HCT116 (cell line): ENCODE measurements at regions not wholly inside any gene's neighbourhood (a gene's known extent, or its start where the extent isn't known, plus 50 kb on each side); places are given as distances from the start of the nearest gene placed in this dataset.

Experiments used
- ATAC-seq: fragments of 200-7000 bp; cut with Tn5 transposase; 2 replicates; pipeline ENCODE4 v1.9.1; 2020; ENCODE audit warnings: mild to moderate bottlenecking, moderate library complexity
- BruUV-seq: library from RNA; stranded (reverse); fragments of 400-500 nt; replicated peaks from 2 replicates; lab custom pipeline; 2021; lab: Mats Ljungman, UMichigan
- CTCF ChIA-PET: fragments of 300-600 bp; sonication (Branson Sonifier 250); formaldehyde crosslinking; loops from one replicate; lab custom pipeline; 2021; ENCODE audit warnings: antibody characterized with exemption; lab: Charles Lee
- POLR2A ChIA-PET: fragments of 300-600, 350-600 bp; sonication (Branson Sonifier 250); formaldehyde crosslinking; loops from one replicate; lab custom pipeline; 2021; ENCODE audit warnings: antibody characterized with exemption; lab: Charles Lee
- RAD21 ChIA-PET, 2 experiments: fragments of 300-600 bp; sonication (Branson Sonifier 250); formaldehyde crosslinking; loops; one replicate each; lab custom pipeline; 2023; ENCODE audit warnings: low total read pairs in 2 of 2; ENCODE audit not compliant: uncharacterized antibody in 2 of 2, unreplicated experiment in 2 of 2, low non-redundant PET in 1 of 2; lab: Charles Lee
- DNase-seq: peaks from one replicate; pipeline ENCODE4 v3.0.0-alpha.2; 2010; ENCODE audit warnings: low read depth, low spot score
- H2AFZ ChIP-seq: fragments of 200-600 bp; shearing (Covaris generic), sonication (generic); 2 replicates; pipeline ENCODE4 v1.6.1; 2017; ENCODE audit warnings: low read depth, mixed run types, mixed read lengths, antibody characterized with exemption, low read length; ENCODE audit not compliant: poor library complexity, severe bottlenecking
- H3K27ac ChIP-seq: 2 replicates; pipeline ENCODE4 v1.5.1; 2012; ENCODE audit warnings: low read depth, low read length
- H3K27me3 ChIP-seq: fragments of 200-600 bp; sonication (generic); 2 replicates; pipeline ENCODE4 v1.6.1; 2016; ENCODE audit warnings: mixed run types, low read length, mixed read lengths; ENCODE audit not compliant: insufficient read depth
- H3K36me3 ChIP-seq, 2 experiments: fragments of 200-500 bp in 1 of 2; fragments of 200-600 bp in 1 of 2; sonication (Bioruptor generic) in 1 of 2; sonication (generic) in 1 of 2; 2 replicates each; pipeline versions ENCODE4 v1.5.1 to v1.6.1; 2014 to 2016; ENCODE audit warnings: low read length in 2 of 2, inconsistent platforms in 1 of 2, mixed read lengths in 1 of 2, mixed run types in 1 of 2; ENCODE audit not compliant: insufficient read depth in 2 of 2, control insufficient read depth in 1 of 2
- H3K4me1 ChIP-seq, 2 experiments: fragments of 200-600 bp in 1 of 2; sonication (generic) in 1 of 2; 2 replicates each; pipeline versions ENCODE4 v1.5.1 to v1.6.1; 2012 to 2017; ENCODE audit warnings: low read length in 2 of 2, inconsistent platforms in 1 of 2, mild to moderate bottlenecking in 1 of 2, mixed read lengths in 1 of 2, mixed run types in 1 of 2, moderate library complexity in 1 of 2; ENCODE audit not compliant: insufficient read depth in 2 of 2, control insufficient read depth in 1 of 2
- H3K4me2 ChIP-seq: fragments of 200-600 bp; sonication (generic); 2 replicates; pipeline ENCODE4 v1.6.1; 2017; ENCODE audit warnings: mixed run types, low read length, mixed read lengths
- H3K4me3 ChIP-seq, 2 experiments: fragments of 200-600 bp in 1 of 2; sonication (generic) in 1 of 2; replicated peaks in 1 of 2; 2 replicates each; pipeline ENCODE4 v1.5.1; 2011 to 2016; ENCODE audit warnings: low read length in 2 of 2, control low read depth in 1 of 2, low read depth in 1 of 2, mild to moderate bottlenecking in 1 of 2, mixed read lengths in 1 of 2, mixed run types in 1 of 2
- H3K79me2 ChIP-seq: fragments of 200-600 bp; sonication (generic); 2 replicates; pipeline ENCODE4 v1.6.1; 2017; ENCODE audit warnings: mild to moderate bottlenecking, mixed run types, low read length, moderate library complexity, mixed read lengths; ENCODE audit not compliant: insufficient read depth
- H3K9ac ChIP-seq: fragments of 200-600 bp; sonication (generic); 2 replicates; pipeline ENCODE4 v1.6.1; 2016; ENCODE audit warnings: low read length, mixed read lengths
- H3K9me2 ChIP-seq: fragments of 200-600 bp; sonication (generic), shearing (Covaris generic); 2 replicates; pipeline ENCODE4 v1.6.1; 2017; ENCODE audit warnings: mixed run types, mild to moderate bottlenecking, moderate library complexity; ENCODE audit not compliant: insufficient read depth
- H3K9me3 ChIP-seq, 2 experiments: fragments of 200-500 bp in 1 of 2; fragments of 200-600 bp in 1 of 2; sonication (Bioruptor generic) in 1 of 2; sonication (generic) in 1 of 2; 2 replicates each; pipeline ENCODE4 v1.6.1; 2014 to 2017; ENCODE audit warnings: low read length in 2 of 2, mixed read lengths in 2 of 2, inconsistent platforms in 1 of 2, low read depth in 1 of 2, mild to moderate bottlenecking in 1 of 2, mixed run types in 1 of 2, moderate library complexity in 1 of 2; ENCODE audit not compliant: control insufficient read depth in 1 of 2, insufficient read depth in 1 of 2
- H4K20me1 ChIP-seq: fragments of 200-600 bp; sonication (generic), shearing (Covaris generic); 2 replicates; pipeline ENCODE4 v1.6.1; 2017; ENCODE audit warnings: mixed run types, mild to moderate bottlenecking, moderate library complexity; ENCODE audit not compliant: insufficient read depth
- CBX3 ChIP-seq: IDR thresholded peaks from 2 replicates; pipeline ENCODE4 v1.6.1; 2012; ENCODE audit warnings: low read depth
- CEBPB ChIP-seq: IDR thresholded peaks from 2 replicates; pipeline ENCODE4 v1.6.1; 2012; ENCODE audit warnings: low read depth
- EGR1 ChIP-seq: IDR thresholded peaks from 2 replicates; pipeline ENCODE4 v1.6.1; 2012; ENCODE audit warnings: low read depth
- EZH2phosphoT487 ChIP-seq: fragments of 200-600 bp; IDR thresholded peaks from 2 replicates; pipeline ENCODE4 v1.6.1; 2018; ENCODE audit warnings: antibody characterized with exemption, borderline replicate concordance
- JUND ChIP-seq: IDR thresholded peaks from 2 replicates; pipeline ENCODE4 v1.6.1; 2012
- POLR2AphosphoS5 ChIP-seq: IDR thresholded peaks from 2 replicates; pipeline ENCODE4 v1.6.1; 2011; ENCODE audit warnings: mild to moderate bottlenecking, low read depth, low read length, moderate library complexity
- RAD21 ChIP-seq: IDR thresholded peaks from 2 replicates; pipeline ENCODE4 v1.6.1; 2012; ENCODE audit warnings: low read depth, mild to moderate bottlenecking
- SP1 ChIP-seq: IDR thresholded peaks from 2 replicates; pipeline ENCODE4 v1.6.1; 2012; ENCODE audit warnings: low read depth
- SRF ChIP-seq: IDR thresholded peaks from 2 replicates; pipeline ENCODE4 v1.6.1; 2012; ENCODE audit warnings: low read depth
- TCF7L2 ChIP-seq: IDR thresholded peaks from 2 replicates; pipeline ENCODE4 v1.7.0; 2011; ENCODE audit warnings: borderline replicate concordance, inconsistent platforms; ENCODE audit not compliant: insufficient read depth, insufficient read length; ENCODE audit errors: extremely low read depth
- YY1 ChIP-seq: IDR thresholded peaks from 2 replicates; pipeline ENCODE4 v1.6.1; 2011; ENCODE audit warnings: low read length, low read depth, moderate library complexity, mild to moderate bottlenecking; ENCODE audit not compliant: insufficient replicate concordance; ENCODE audit errors: extremely low read depth
- ZFX ChIP-seq: fragments of 450-650 bp; IDR thresholded peaks from 2 replicates; pipeline ENCODE4 v1.6.1; 2017
- intact Hi-C: fragments of 100-400 bp; cut with micrococcal nuclease; formaldehyde crosslinking; loops from 2 replicates; pipeline ENCODE4 v1.10.0; 2022
- TF ChIP-seq, protein P1 (sequence below): IDR thresholded peaks from 2 replicates; pipeline ENCODE4 v1.6.1; 2011; ENCODE audit warnings: mild to moderate bottlenecking, low read length, moderate library complexity; ENCODE audit not compliant: insufficient replicate concordance; ENCODE audit errors: extremely low read depth
- TF ChIP-seq, protein P2 (sequence below): IDR thresholded peaks from 2 replicates; pipeline ENCODE4 v1.6.1; 2012

DNA sequence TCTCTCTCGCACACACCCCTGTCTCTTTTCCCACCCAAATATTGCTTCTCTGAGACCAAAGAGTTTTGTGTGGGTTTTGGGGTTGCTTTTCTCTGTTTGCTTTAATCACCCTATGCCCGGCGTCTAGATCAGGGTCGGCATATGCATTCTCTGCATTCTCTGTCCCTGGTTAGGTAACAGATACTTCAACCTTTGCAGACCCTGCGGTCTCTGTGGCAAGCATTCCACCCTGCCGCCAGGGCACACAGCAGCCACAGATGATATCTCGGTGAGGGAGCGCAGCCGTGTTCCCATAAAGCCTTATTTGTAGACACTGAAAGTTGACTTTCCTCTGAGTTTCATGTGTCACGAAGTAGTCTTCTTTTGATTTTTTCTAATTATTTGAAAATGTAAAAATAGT lies 110.4 kb upstream of the FZD10 start:
- ChIA-PET POLR2A (no interaction called here), CTCF (no interaction called here), RAD21 (no interaction called here)
- no TSS peak for BruUV-seq
- ATAC-seq, result no peak
- Histone ChIP-seq H3K9me2 (no peaks in the 10 kb centered on the region), H3K4me1 (no peaks in the 10 kb centered on the region), H3K4me3 (no peak overlapping the region), H2AFZ (no peak overlapping the region), H3K27me3 (no peaks in the 10 kb centered on the region), H3K27ac (no peak overlapping the region), H3K9ac (no peak overlapping the region), H3K36me3 (no peaks in the 10 kb centered on the region), H3K4me2 (no peak overlapping the region), H3K79me2 (no peaks in the 10 kb centered on the region), H3K9me3 (peaks cover 5 to 23% of the 10 kb centered on the region in 2 experiments; a peak in 2 of 4 replicates), H4K20me1 (no peaks in the 10 kb centered on the region)
- DNase-seq, result no peak
- intact Hi-C loops, result no loop called here
- TF ChIP-seq, protein P1, sequence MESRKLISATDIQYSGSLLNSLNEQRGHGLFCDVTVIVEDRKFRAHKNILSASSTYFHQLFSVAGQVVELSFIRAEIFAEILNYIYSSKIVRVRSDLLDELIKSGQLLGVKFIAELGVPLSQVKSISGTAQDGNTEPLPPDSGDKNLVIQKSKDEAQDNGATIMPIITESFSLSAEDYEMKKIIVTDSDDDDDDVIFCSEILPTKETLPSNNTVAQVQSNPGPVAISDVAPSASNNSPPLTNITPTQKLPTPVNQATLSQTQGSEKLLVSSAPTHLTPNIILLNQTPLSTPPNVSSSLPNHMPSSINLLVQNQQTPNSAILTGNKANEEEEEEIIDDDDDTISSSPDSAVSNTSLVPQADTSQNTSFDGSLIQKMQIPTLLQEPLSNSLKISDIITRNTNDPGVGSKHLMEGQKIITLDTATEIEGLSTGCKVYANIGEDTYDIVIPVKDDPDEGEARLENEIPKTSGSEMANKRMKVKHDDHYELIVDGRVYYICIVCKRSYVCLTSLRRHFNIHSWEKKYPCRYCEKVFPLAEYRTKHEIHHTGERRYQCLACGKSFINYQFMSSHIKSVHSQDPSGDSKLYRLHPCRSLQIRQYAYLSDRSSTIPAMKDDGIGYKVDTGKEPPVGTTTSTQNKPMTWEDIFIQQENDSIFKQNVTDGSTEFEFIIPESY, result no peak
- TF ChIP-seq SP1, result no peak
- no peak for TF ChIP-seq EGR1

DNA sequence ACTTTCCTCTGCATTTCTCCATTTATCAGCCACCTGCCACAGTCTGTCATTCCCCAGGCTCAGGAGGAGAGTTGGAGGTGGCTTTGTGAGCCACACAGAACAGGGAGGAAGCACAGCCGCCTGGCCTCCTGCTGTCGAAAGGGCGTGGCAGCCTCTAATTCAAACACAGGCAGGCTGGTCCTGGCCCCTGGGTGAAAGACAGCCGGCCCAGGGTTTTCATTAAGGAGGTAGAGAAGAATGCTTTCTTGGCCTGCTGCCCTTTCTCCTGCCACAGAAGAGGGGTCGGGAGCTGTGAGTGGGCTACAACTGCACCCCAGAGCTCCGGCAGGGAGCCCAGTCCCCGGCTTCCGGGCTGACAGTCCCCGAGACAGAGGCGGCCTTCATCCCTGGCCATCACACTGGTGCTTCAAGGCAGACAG lies 108.6 kb upstream of the FZD10 start:
- Histone ChIP-seq H4K20me1 (no peaks in the 10 kb centered on the region), H3K27me3 (no peaks in the 10 kb centered on the region), H3K36me3 (no peaks in the 10 kb centered on the region), H3K4me3 (no peak overlapping the region), H3K4me2 (no peak overlapping the region), H3K4me1 (no peaks in the 10 kb centered on the region), H3K27ac (no peak overlapping the region), H3K9ac (no peak overlapping the region), H2AFZ (no peak overlapping the region), H3K79me2 (no peaks in the 10 kb centered on the region), H3K9me3 (peaks cover 5 to 23% of the 10 kb centered on the region in 2 experiments; a peak in 2 of 4 replicates), H3K9me2 (no peaks in the 10 kb centered on the region)
- RAD21 ChIA-PET, result no interaction called here
- intact Hi-C loops, result no loop called here
- CTCF ChIA-PET, result no interaction called here
- POLR2A ChIA-PET, result no interaction called here
- no peak for DNase-seq
- ATAC-seq, result no peak
- no TSS peak for BruUV-seq
- TF ChIP-seq, protein P1, result no peak
- no peak for TF ChIP-seq CBX3
- TF ChIP-seq SRF, result no peak
- no peak for TF ChIP-seq EGR1
- TF ChIP-seq JUND, result no peak
- no peak for TF ChIP-seq CEBPB
- no peak for TF ChIP-seq SP1
- TF ChIP-seq, protein P2, sequence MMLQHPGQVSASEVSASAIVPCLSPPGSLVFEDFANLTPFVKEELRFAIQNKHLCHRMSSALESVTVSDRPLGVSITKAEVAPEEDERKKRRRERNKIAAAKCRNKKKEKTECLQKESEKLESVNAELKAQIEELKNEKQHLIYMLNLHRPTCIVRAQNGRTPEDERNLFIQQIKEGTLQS, result no peak
- no peak for TF ChIP-seq ZFX
- no peak for TF ChIP-seq RAD21
- TF ChIP-seq EZH2phosphoT487, result no peak
- no peak for TF ChIP-seq TCF7L2
- no peak for TF ChIP-seq POLR2AphosphoS5
- no peak for TF ChIP-seq YY1
